Inferior parietal cortex (tissue), 1 donor: ENCODE measurements at regions not wholly inside any gene's neighbourhood (a gene's known extent, or its start where the extent isn't known, plus 50 kb on each side); places are given as distances from the start of the nearest gene placed in this dataset.

Experiments used
- DNase-seq: peaks from one replicate; pipeline ENCODE4 v3.0.0-alpha.2; 2016; ENCODE audit errors: extremely low spot score

- DNase-seq, result no peak
These were observed 110.8 kb upstream of the CDC42EP3 start for GRCh38 chr2:37782155-37782673.

- no peak for DNase-seq
These were observed 111.4 kb upstream of the CDC42EP3 start for GRCh38 chr2:37782721-37783371.

DNA sequence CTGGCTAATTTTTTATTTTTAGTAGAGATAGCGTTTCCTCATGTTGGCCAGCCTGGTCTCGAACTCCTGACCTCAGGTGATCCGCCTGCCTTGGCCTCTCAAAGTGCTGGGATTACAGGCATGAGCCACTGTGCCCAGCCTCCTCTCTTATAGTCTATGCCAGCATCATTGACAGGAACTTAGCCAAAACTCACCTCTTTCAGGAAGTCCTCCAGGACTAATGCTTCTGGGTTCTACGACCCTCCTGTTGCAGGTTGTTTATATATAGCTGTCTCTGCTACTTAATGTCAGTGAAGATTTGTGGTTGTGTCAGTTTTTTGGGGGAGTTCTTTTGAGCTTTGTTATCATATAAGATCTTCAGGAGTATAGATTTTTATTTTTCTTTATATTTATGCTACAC is 112.1 kb upstream of the CDC42EP3 start:
- no peak for DNase-seq

- DNase-seq, result no peak
These were observed 112.8 kb upstream of the CDC42EP3 start for GRCh38 chr2:37784071-37784758.

DNA sequence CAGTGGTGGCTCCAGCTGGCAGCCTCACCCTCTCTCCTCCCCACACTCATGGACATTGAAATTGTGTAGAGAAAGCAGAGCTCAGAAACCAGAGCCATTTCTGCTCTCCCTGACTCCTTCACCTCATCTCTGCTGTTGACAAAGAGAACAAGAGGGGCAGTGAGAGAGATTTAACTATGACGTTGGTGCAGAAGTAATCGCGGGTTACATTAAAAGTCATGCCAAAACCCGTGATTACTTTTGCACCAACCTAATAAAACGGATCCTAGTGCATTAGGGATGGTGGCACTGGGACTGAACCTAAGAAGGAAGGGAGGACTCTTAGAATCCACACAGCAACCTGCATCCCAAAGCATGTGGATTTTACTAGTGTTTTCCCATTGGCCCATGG is 113.3 kb upstream of the CDC42EP3 start:
- no peak for DNase-seq

- DNase-seq, result no peak
These were observed 114.8 kb upstream of the CDC42EP3 start for GRCh38 chr2:37786191-37786698.

GRCh38 chr2:37786854-37787253 is 115.4 kb upstream of the CDC42EP3 start:
- no peak for DNase-seq

DNA sequence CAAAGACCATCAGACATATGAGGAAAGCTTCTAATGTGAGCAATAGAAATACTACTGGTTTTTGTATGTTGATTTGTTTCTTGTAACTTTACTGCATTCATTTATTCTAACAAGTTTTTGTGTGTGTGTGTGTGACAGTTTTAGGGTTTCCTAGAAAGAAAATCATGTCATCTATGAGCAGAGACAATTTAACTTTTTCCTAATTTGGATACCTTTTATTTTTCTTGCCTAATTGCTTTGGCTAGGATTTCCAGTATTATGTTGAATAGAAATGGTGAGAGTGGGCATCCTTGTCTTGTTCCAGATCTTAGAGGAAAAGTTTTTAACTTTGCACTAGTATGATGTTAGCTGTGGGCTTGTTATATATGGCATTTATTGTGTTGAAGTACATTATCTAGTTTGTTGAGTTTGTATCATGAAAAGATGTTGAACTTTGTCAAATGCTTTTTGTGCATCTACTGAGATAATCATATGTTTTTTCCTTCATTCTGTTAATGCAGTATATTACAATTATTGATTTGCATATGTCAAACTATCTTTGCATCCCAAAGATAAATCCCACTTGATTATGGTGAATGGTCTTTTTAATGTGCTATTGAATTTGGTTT is 117.3 kb upstream of the CDC42EP3 start:
- no peak for DNase-seq

DNA sequence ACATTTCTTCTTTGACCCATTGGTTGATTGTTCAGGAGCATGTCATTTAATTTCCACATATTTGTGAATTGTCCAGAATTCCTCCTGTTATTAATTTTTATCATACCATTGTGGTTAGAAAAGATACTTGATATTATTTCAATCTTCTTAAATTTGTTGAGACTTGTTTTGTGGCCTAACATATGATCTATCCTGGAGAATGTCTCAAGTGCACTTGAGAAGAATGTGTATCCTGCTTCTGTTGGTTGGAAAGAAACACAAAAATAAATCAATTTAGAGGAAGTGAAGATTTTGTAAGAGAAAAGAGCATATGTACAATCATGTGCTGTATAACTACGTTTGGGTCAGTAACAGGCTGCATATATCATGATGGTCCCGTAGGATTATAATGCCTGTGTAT is 118.6 kb upstream of the CDC42EP3 start:
- DNase-seq, result no peak

GRCh38 chr2:37790462-37790861 is 119.0 kb upstream of the CDC42EP3 start:
- DNase-seq, result no peak

DNA sequence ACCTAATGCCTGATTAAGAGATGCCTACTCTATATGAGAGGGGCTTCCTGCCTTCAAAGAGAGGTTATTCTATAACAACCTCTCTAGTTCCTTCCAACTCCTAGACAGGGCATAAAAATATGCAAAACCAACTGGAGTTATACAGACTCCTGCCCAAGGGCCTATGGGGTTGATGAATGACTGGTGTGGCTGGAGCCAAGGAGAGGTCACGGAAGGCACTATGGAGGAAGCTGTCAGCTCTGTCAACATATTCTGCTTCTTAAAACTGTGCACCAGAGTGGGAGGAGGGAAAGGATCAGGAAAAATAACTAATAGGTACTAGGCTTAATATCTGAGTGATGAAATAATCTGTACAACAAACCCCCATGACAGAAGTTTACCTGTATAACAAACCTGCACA is 120.9 kb upstream of the CDC42EP3 start:
- DNase-seq, result no peak

DNA sequence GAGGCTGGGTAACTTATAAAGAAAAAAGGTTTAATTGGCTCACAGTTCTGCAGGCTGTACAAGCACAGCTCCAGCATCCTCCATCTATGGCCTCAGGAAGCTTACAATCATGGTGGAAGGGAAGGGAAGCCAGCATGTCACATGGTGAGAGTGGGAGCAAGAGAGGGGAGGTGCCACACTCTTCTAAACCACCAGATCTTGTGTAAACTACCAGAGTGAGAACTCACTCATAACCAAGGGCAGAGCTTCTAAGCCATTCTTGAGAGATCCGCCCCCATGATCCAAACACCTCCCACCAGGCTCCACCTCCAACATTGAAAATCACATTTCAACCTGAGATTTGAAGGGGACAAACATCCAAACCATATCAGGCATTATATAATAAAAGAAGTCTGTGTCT is 121.6 kb upstream of the CDC42EP3 start:
- DNase-seq, result no peak

- DNase-seq, result no peak
These were observed 123.3 kb upstream of the CDC42EP3 start for GRCh38 chr2:37794717-37795116.

GRCh38 chr2:37795456-37795855 is 124.0 kb upstream of the CDC42EP3 start:
- no peak for DNase-seq

GRCh38 chr2:37795938-37796337 is 124.5 kb upstream of the CDC42EP3 start:
- no peak for DNase-seq

DNA sequence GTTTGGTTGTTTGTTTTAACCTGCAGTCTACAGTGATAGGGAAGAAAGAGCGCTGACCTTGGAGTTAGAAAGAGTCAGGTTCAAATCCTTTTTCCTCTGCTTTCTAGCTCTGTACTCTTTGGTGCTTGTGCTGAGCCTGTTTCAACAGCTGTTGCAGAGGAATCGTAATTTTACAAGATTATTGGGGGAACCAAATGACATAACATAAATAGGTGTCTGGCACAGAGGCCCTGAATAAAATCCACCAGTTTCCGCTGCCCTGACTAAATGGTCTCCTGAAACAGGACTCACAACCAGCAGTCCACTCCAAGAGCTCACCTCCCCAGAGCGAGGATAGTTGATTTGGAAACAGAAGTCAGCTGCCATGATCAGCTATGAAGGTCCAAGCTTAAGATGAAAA is 125.0 kb upstream of the CDC42EP3 start:
- DNase-seq, result no peak

DNA sequence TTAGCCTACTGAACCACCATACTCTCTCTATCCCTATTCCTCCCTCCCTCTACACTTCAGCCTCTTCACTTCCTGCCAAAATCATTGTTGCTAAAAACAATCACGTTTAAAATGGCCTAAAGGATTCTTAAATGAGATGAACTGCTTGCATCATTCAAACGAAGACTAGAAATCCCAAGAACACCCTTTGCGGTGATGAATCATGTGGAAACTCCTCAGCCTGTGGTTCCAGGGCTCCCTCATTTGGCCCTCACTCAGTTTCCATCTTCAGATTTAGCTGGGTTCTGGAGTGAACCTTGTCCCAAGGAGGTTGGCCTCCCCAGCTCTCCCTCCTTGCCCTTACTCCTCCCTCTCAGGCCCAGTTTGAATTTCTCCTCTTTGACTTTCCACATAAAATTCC is 125.6 kb upstream of the CDC42EP3 start:
- no peak for DNase-seq

GRCh38 chr2:37798315-37799005 is 126.6 kb upstream of the RMDN2 start:
- no peak for DNase-seq

DNA sequence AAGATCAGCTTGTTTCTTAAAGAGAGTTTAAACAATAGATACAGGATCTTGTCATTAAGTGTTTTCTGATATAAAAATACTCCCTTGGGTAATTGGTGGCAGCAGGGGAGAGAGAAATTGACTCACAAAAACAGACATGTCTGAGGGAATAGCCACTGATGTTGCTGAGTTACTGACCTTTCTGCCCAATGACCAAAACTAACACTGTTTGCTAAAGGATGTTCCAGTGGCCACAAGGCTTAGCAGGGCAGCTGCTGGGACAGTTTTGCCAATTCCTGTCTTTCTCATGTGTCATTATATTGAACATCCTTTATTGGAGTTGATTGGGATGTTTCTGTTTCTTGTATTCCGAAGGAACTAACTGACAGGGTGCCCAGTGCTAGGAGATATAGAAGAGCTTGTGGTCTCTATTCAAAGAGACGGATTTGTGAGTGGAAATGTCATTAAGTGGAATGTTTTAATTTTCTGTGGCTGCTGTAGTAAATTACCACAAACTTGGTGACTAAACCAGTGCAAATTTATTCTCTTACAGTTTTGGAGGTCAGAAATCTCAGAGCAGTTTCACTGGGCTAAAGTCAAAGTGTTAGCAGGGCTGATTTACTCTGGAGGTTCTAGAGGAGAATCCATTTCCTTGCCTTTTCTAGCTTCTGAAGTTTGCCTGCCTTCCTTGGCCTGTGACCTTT is 124.8 kb upstream of the RMDN2 start:
- no peak for DNase-seq

DNA sequence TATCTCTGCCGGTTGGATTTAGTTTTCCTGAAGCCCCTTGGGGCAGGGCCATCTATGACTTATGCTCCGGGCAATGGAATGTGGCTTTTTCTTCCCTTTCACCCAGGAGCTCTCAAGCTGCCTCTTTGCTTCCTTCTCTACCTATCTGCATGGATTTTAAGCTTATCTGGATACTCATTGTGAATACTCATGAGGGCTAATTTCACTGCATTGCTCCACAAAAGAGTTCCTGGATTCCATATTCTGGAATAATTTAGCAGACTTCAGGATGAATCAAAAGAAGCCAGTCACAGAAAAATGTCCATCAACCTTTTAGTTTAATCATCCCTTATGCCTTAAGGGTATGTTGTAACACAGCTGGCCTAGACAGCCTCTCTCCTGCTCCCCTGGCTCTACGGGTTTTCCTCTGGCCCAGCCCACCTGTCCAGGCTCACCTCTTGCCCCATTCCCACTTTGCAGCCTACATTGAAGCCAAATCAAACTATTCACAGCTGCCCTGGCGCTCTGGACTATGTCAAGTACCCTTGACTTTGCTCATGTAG is 122.8 kb upstream of the RMDN2 start:
- DNase-seq, result no peak

DNA sequence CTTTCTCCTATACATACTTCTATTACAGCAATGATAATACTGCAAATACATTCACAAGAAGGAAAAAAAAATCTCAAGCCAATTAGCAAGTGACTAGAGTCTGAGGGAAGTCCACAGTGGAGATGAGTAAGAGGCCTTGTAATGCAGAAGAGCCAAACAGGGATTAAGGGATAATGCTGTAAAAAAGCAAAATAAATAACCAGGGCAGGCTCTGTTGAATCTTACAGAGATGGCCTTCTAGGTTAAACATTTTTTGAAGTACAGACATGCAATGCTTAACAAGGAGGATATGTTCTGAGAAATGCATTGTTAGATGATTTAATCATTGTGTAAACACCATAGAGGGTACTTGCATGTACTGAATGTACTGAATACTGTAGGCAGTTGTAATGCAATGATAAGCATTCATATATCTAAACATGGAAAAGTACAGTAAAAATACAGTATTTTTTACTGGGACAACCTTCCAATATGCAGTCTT is 122.1 kb upstream of the RMDN2 start:
- DNase-seq, result no peak
